ENCODE measurements at regions not wholly inside any gene's neighbourhood (a gene's known extent, or its start where the extent isn't known, plus 50 kb on each side); places are given as distances from the start of the nearest gene placed in this dataset.

DNA sequence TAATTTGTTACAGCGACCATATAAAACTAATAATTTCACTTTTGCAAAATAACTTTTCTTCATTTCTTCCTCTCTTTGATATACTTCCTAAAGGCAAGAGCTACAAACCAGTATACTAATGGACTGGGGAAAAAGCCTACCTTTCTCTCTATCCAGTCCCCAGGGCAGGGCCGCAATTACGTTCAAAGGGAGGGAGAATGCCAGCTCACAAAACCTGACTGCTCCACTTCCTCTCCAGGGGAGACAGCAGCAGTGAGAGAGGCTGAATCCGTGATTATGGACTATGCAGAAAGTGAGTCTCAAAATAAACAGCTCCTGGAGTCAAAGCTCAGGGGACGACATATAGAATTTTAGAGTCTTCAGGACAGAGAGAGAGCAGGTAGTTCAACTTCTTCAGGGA lies 126.9 kb upstream of the HES1 start:
- TF ChIP-seq EZH2phosphoT487 (IDR thresholded peaks at IDR 0.05; ENCODE audit: borderline replicate concordance), result no peak
- TF ChIP-seq, protein P1, sequence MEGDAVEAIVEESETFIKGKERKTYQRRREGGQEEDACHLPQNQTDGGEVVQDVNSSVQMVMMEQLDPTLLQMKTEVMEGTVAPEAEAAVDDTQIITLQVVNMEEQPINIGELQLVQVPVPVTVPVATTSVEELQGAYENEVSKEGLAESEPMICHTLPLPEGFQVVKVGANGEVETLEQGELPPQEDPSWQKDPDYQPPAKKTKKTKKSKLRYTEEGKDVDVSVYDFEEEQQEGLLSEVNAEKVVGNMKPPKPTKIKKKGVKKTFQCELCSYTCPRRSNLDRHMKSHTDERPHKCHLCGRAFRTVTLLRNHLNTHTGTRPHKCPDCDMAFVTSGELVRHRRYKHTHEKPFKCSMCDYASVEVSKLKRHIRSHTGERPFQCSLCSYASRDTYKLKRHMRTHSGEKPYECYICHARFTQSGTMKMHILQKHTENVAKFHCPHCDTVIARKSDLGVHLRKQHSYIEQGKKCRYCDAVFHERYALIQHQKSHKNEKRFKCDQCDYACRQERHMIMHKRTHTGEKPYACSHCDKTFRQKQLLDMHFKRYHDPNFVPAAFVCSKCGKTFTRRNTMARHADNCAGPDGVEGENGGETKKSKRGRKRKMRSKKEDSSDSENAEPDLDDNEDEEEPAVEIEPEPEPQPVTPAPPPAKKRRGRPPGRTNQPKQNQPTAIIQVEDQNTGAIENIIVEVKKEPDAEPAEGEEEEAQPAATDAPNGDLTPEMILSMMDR (conservative IDR thresholded peaks at IDR 0.05; ENCODE audit: low read length), result no peak
- Histone ChIP-seq H3K27me3 (ENCODE audit: insufficient read depth, low read length, poor library complexity, severe bottlenecking) (no peaks in the 10 kb centered on the region), H3K36me3 (ENCODE audit: insufficient read depth, low read length) (no peaks in the 10 kb centered on the region), H3F3A (ENCODE audit: low read depth) (no peaks in the 10 kb centered on the region), H3K9me2 (replicated peaks; ENCODE audit: low read depth, low read length) (no peaks in the 10 kb centered on the region), H3K4me2 (ENCODE audit: low read depth, low read length, poor library complexity, severe bottlenecking) (no peak overlapping the region), H2AFZ (ENCODE audit: low read length) (no peak overlapping the region), H3K79me2 (ENCODE audit: insufficient read depth, low read length) (no peaks in the 10 kb centered on the region), H4K20me1 (ENCODE audit: insufficient read depth, low read length, poor library complexity, severe bottlenecking) (no peaks in the 10 kb centered on the region), H3K9ac (ENCODE audit: low read depth, low read length, poor library complexity, severe bottlenecking) (no peak overlapping the region), H3K4me3 (ENCODE audit: low read length, poor library complexity, severe bottlenecking) (no peak overlapping the region), H3K9me3 (ENCODE audit: insufficient read depth, low read depth, low read length) (no peaks in the 10 kb centered on the region), H3K4me1 (ENCODE audit: insufficient read depth, low read length, poor library complexity, severe bottlenecking) (peaks cover 38% of the 10 kb centered on the region)

DNA sequence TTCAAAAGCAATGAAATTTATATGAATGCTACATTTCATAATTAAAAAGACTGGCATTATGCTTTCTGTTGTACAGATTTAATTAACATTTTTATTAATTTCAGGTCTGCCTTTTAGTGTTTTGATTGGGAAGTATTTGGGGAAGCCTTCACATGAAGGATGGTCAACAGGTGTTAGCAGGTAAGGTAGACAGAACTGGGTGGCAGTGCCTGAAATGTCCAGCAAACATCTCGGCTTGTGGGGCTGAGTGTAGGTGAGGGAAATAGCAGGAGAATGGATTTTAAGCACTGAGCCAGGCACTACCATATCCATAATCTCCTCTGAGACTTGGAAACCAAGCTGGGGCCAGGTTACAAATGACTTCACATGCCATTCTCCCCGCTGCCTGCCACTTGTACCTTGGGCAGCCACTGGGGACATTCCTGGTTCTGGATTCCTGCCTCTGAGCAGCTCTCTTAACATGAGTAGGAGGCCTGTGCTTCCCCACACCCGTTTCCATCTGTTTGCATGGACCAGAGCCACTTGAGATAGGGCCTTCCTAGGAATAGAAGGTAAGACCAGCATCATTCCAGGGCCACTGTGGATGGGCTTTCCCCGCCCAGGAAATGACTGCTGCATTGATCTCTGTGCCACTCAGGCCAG lies 125.9 kb upstream of the HES1 start:
- no peaks in the 10 kb centered on the region for H3F3A ChIP-seq (ENCODE audit: low read depth)
- no peaks in the 10 kb centered on the region for H3K27me3 ChIP-seq (ENCODE audit: insufficient read depth, low read length, poor library complexity, severe bottlenecking)
- H2AFZ ChIP-seq (ENCODE audit: low read length), result no peak overlapping the region
- H4K20me1 ChIP-seq (ENCODE audit: insufficient read depth, low read length, poor library complexity, severe bottlenecking), result no peaks in the 10 kb centered on the region
- no peaks in the 10 kb centered on the region for H3K9me3 ChIP-seq (ENCODE audit: insufficient read depth, low read depth, low read length)
- H3K9ac ChIP-seq (ENCODE audit: low read depth, low read length, poor library complexity, severe bottlenecking), result no peak overlapping the region
- H3K9me2 ChIP-seq (replicated peaks; ENCODE audit: low read depth, low read length), result no peaks in the 10 kb centered on the region
- no peak for TF ChIP-seq EZH2phosphoT487 (IDR thresholded peaks at IDR 0.05; ENCODE audit: borderline replicate concordance)
- TF ChIP-seq, protein P1 (conservative IDR thresholded peaks at IDR 0.05; ENCODE audit: low read length), result no peak; the same call in 1 of the 2 replicates
- no peaks in the 10 kb centered on the region for H3K79me2 ChIP-seq (ENCODE audit: insufficient read depth, low read length)
- no peak overlapping the region for H3K4me3 ChIP-seq (ENCODE audit: low read length, poor library complexity, severe bottlenecking)
- no peak overlapping the region for H3K4me2 ChIP-seq (ENCODE audit: low read depth, low read length, poor library complexity, severe bottlenecking)
- no peaks in the 10 kb centered on the region for H3K36me3 ChIP-seq (ENCODE audit: insufficient read depth, low read length)
- peaks cover 29% of the 10 kb centered on the region for H3K4me1 ChIP-seq (ENCODE audit: insufficient read depth, low read length, poor library complexity, severe bottlenecking)

DNA sequence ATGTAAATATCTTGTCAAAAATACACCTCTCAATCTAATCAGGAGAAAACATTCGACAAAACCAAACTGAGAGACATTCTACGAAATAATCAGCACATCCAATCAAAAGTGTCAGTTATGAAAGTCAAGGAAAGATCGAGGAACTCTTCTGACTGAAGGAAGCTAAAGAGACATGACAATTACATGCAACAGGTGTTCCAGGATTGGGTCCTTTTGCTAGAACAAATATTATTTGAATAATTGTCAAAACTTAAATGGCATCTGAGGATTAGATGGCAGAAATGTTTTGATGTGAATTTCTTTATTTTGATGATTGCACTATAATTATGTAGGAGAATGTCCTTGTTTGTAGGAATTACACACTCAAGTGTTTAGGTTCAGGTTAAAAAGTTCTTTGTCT lies 124.1 kb upstream of the HES1 start:
- TF ChIP-seq, protein P1 (conservative IDR thresholded peaks at IDR 0.05; ENCODE audit: low read length), result no peak
- TF ChIP-seq EZH2phosphoT487 (IDR thresholded peaks at IDR 0.05; ENCODE audit: borderline replicate concordance), result no peak
- no peak overlapping the region for H3K4me2 ChIP-seq (ENCODE audit: low read depth, low read length, poor library complexity, severe bottlenecking)
- no peaks in the 10 kb centered on the region for H3K9me3 ChIP-seq (ENCODE audit: insufficient read depth, low read depth, low read length)
- no peaks in the 10 kb centered on the region for H3K79me2 ChIP-seq (ENCODE audit: insufficient read depth, low read length)
- H3K36me3 ChIP-seq (ENCODE audit: insufficient read depth, low read length), result no peaks in the 10 kb centered on the region
- H4K20me1 ChIP-seq (ENCODE audit: insufficient read depth, low read length, poor library complexity, severe bottlenecking), result no peaks in the 10 kb centered on the region
- H2AFZ ChIP-seq (ENCODE audit: low read length), result no peak overlapping the region
- no peak overlapping the region for H3K4me3 ChIP-seq (ENCODE audit: low read length, poor library complexity, severe bottlenecking)
- no peaks in the 10 kb centered on the region for H3K27me3 ChIP-seq (ENCODE audit: insufficient read depth, low read length, poor library complexity, severe bottlenecking)
- no peaks in the 10 kb centered on the region for H3F3A ChIP-seq (ENCODE audit: low read depth)
- peaks cover 12% of the 10 kb centered on the region for H3K4me1 ChIP-seq (ENCODE audit: insufficient read depth, low read length, poor library complexity, severe bottlenecking)
- no peaks in the 10 kb centered on the region for H3K9me2 ChIP-seq (replicated peaks; ENCODE audit: low read depth, low read length)
- no peak overlapping the region for H3K9ac ChIP-seq (ENCODE audit: low read depth, low read length, poor library complexity, severe bottlenecking)
